ENCODE measurements at regions not wholly inside any gene's neighbourhood (a gene's known extent, or its start where the extent isn't known, plus 50 kb on each side); places are given as distances from the start of the nearest gene placed in this dataset.

- TF ChIP-seq CTCF (IDR thresholded peaks at IDR 0.05; ENCODE audit: poor library complexity) (peak; percentile 35), EZH2 (IDR thresholded peaks at IDR 0.05; ENCODE audit: borderline replicate concordance) (no peak)
Measured at GRCh38 chr16:65667011-65667578, 545.2 kb upstream of the CDH11 start.
